ENCODE measurements at regions not wholly inside any gene's neighbourhood (a gene's known extent, or its start where the extent isn't known, plus 50 kb on each side); places are given as distances from the start of the nearest gene placed in this dataset.

- no peaks in the 10 kb centered on the region for H3K36me3 Mint-ChIP-seq
- H3K27me3 Mint-ChIP-seq (ENCODE audit: low read depth): no peaks in the 10 kb centered on the region
- no peaks in the 10 kb centered on the region for H3K9me3 Mint-ChIP-seq
- no peak overlapping the region for H3K4me3 Mint-ChIP-seq
- TF ChIP-seq, protein P1, sequence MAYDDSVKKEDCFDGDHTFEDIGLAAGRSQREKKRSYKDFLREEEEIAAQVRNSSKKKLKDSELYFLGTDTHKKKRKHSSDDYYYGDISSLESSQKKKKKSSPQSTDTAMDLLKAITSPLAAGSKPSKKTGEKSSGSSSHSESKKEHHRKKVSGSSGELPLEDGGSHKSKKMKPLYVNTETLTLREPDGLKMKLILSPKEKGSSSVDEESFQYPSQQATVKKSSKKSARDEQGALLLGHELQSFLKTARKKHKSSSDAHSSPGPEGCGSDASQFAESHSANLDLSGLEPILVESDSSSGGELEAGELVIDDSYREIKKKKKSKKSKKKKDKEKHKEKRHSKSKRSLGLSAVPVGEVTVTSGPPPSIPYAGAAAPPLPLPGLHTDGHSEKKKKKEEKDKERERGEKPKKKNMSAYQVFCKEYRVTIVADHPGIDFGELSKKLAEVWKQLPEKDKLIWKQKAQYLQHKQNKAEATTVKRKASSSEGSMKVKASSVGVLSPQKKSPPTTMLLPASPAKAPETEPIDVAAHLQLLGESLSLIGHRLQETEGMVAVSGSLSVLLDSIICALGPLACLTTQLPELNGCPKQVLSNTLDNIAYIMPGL (CRISPR knock-in tag; IDR thresholded peaks at IDR 0.05): no peak
- TF ChIP-seq OVOL2 (CRISPR knock-in tag; IDR thresholded peaks at IDR 0.05; ENCODE audit: borderline replicate concordance) (no peak), ZNF423 (CRISPR knock-in tag; IDR thresholded peaks at IDR 0.05) (no peak), CREM (CRISPR knock-in tag; IDR thresholded peaks at IDR 0.05) (no peak), SMAD4 (CRISPR knock-in tag; IDR thresholded peaks at IDR 0.05) (no peak), CREB1 (CRISPR knock-in tag; IDR thresholded peaks at IDR 0.05) (no peak), ERG (CRISPR knock-in tag; IDR thresholded peaks at IDR 0.05) (no peak), MYBL2 (CRISPR knock-in tag; IDR thresholded peaks at IDR 0.05) (no peak), JUN (CRISPR knock-in tag; IDR thresholded peaks at IDR 0.05) (no peak), NR3C1 (CRISPR knock-in tag; conservative IDR thresholded peaks at IDR 0.05; ENCODE audit: low read depth) (no peak), E2F4 (CRISPR knock-in tag; IDR thresholded peaks at IDR 0.05; ENCODE audit: borderline replicate concordance, low read depth) (no peak)
- TF ChIP-seq, protein P2, sequence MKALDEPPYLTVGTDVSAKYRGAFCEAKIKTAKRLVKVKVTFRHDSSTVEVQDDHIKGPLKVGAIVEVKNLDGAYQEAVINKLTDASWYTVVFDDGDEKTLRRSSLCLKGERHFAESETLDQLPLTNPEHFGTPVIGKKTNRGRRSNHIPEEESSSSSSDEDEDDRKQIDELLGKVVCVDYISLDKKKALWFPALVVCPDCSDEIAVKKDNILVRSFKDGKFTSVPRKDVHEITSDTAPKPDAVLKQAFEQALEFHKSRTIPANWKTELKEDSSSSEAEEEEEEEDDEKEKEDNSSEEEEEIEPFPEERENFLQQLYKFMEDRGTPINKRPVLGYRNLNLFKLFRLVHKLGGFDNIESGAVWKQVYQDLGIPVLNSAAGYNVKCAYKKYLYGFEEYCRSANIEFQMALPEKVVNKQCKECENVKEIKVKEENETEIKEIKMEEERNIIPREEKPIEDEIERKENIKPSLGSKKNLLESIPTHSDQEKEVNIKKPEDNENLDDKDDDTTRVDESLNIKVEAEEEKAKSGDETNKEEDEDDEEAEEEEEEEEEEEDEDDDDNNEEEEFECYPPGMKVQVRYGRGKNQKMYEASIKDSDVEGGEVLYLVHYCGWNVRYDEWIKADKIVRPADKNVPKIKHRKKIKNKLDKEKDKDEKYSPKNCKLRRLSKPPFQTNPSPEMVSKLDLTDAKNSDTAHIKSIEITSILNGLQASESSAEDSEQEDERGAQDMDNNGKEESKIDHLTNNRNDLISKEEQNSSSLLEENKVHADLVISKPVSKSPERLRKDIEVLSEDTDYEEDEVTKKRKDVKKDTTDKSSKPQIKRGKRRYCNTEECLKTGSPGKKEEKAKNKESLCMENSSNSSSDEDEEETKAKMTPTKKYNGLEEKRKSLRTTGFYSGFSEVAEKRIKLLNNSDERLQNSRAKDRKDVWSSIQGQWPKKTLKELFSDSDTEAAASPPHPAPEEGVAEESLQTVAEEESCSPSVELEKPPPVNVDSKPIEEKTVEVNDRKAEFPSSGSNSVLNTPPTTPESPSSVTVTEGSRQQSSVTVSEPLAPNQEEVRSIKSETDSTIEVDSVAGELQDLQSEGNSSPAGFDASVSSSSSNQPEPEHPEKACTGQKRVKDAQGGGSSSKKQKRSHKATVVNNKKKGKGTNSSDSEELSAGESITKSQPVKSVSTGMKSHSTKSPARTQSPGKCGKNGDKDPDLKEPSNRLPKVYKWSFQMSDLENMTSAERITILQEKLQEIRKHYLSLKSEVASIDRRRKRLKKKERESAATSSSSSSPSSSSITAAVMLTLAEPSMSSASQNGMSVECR (CRISPR knock-in tag; IDR thresholded peaks at IDR 0.05; ENCODE audit: borderline replicate concordance): no peak
- TF ChIP-seq, protein P3, sequence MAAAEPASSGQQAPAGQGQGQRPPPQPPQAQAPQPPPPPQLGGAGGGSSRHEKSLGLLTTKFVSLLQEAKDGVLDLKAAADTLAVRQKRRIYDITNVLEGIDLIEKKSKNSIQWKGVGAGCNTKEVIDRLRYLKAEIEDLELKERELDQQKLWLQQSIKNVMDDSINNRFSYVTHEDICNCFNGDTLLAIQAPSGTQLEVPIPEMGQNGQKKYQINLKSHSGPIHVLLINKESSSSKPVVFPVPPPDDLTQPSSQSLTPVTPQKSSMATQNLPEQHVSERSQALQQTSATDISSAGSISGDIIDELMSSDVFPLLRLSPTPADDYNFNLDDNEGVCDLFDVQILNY (CRISPR knock-in tag; IDR thresholded peaks at IDR 0.05): no peak
- DNase-seq (ENCODE audit: low spot score) (no peak), ATAC-seq (no peak)
- ChIA-PET POLR2A (no interaction called here), CTCF (no interaction called here)
- no peak overlapping the region for H3K27ac Mint-ChIP-seq
- no peaks in the 10 kb centered on the region for H3K4me1 Mint-ChIP-seq
These were observed 573.8 kb downstream of the LTN1 start for GRCh38 chr21:28418726-28419514.

DNA sequence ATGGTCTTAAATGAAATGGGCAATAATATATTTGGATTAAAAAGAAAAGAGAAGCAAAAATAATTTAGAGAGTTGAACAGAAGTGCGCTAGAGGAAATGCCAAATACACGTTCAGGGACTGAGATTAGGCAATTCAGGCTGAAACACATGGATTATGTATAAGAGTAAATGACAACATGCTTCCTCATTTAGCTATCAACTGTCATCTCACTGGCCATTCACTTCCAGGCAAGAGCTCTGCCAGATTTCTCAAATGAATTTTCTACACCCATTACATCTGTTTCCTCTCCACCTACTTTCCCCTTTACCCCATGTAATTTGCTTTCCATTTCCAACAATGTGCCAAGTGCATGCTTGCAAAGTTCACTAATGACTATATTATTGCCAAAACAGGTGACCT, 582.4 kb downstream of the LTN1 start:
- no peak overlapping the region for H3K27ac Mint-ChIP-seq
- ATAC-seq (no peak), DNase-seq (ENCODE audit: low spot score) (no peak)
- no peaks in the 10 kb centered on the region; the same call in 1 of the 2 replicates for H3K27me3 Mint-ChIP-seq (ENCODE audit: low read depth)
- H3K4me1 Mint-ChIP-seq: no peaks in the 10 kb centered on the region
- H3K4me3 Mint-ChIP-seq: no peak overlapping the region
- POLR2A ChIA-PET: no interaction called here
- H3K36me3 Mint-ChIP-seq: no peaks in the 10 kb centered on the region
- H3K9me3 Mint-ChIP-seq: peaks cover 4% of the 10 kb centered on the region
- CTCF ChIA-PET: no interaction called here
- TF ChIP-seq ZNF317 (CRISPR knock-in tag; IDR thresholded peaks at IDR 0.05; ENCODE audit: borderline replicate concordance, low read depth) (no peak), ZNF423 (CRISPR knock-in tag; IDR thresholded peaks at IDR 0.05) (no peak), AFF4 (CRISPR knock-in tag; IDR thresholded peaks at IDR 0.05; ENCODE audit: borderline replicate concordance) (no peak), TP53 (CRISPR knock-in tag; IDR thresholded peaks at IDR 0.05) (no peak), ERG (CRISPR knock-in tag; IDR thresholded peaks at IDR 0.05) (no peak), TEAD4 (CRISPR knock-in tag; IDR thresholded peaks at IDR 0.05) (no peak)
